ENCODE measurements at regions not wholly inside any gene's neighbourhood (a gene's known extent, or its start where the extent isn't known, plus 50 kb on each side); places are given as distances from the start of the nearest gene placed in this dataset.

DNA sequence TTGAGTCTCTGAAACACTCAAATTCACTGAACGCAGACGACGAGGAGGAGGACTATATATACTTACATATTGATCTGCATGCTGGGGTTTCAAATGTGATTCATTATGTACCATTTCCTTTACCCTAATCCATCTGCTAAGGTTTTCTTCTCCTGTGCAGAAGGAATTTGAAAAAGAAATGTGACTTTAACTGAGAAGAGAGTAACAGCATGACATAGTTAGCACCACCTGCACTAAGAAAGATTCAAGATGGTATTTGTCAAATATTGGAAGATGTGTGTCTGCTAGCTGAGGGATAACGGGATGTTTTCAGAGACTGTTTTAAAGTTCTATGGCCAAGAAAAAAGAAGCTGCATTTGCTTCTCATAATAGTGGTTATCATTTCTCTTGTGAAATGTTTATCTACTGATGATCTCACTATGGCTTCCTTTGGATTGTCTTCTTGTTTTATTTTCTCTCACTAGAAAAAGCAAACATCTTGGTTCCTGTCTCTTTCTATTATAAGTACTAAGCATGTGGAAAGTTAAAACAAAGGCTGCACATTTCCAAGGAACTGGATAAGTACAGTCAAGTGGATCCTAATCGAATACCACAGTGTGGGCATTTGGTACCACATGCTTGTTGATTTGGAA, 89.8 kb upstream of the TLE4 start:
- H4K20me1 ChIP-seq (ENCODE audit: control insufficient read depth, extremely low read depth, insufficient read depth, low read length), result no peaks in the 10 kb centered on the region
- no peaks in the 10 kb centered on the region for H3K9me3 ChIP-seq (ENCODE audit: control insufficient read depth, insufficient read depth, low read depth, low read length)
- DNase-seq (ENCODE audit: low read depth in 2 of 2), result no peak
- H2AFZ ChIP-seq (ENCODE audit: low read length), result no peak overlapping the region
- no peaks in the 10 kb centered on the region for H3K36me3 ChIP-seq (ENCODE audit: control insufficient read depth, insufficient read depth, low read length)
- no peaks in the 10 kb centered on the region for H3K79me2 ChIP-seq (ENCODE audit: control insufficient read depth, insufficient read depth, low read length)
- no peak overlapping the region for H3K9ac ChIP-seq (ENCODE audit: insufficient read depth, low read length)
- H3K4me1 ChIP-seq (ENCODE audit: control insufficient read depth, extremely low read depth, insufficient read depth, low read length), result no peaks in the 10 kb centered on the region
- no peak overlapping the region for H3K27ac ChIP-seq (ENCODE audit: insufficient read depth, low read length)
- TF ChIP-seq EZH2 (IDR thresholded peaks at IDR 0.05; ENCODE audit: low read length, missing control alignments), result no peak
- TF ChIP-seq, protein P1, sequence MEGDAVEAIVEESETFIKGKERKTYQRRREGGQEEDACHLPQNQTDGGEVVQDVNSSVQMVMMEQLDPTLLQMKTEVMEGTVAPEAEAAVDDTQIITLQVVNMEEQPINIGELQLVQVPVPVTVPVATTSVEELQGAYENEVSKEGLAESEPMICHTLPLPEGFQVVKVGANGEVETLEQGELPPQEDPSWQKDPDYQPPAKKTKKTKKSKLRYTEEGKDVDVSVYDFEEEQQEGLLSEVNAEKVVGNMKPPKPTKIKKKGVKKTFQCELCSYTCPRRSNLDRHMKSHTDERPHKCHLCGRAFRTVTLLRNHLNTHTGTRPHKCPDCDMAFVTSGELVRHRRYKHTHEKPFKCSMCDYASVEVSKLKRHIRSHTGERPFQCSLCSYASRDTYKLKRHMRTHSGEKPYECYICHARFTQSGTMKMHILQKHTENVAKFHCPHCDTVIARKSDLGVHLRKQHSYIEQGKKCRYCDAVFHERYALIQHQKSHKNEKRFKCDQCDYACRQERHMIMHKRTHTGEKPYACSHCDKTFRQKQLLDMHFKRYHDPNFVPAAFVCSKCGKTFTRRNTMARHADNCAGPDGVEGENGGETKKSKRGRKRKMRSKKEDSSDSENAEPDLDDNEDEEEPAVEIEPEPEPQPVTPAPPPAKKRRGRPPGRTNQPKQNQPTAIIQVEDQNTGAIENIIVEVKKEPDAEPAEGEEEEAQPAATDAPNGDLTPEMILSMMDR (conservative IDR thresholded peaks at IDR 0.05 in 1 of 2, IDR thresholded peaks at IDR 0.05 in 1 of 2; ENCODE audit: low read depth in 1 of 2, low read length in 2 of 2), result no peak
- H3K4me2 ChIP-seq (ENCODE audit: extremely low read depth, insufficient read depth, low read length), result no peak overlapping the region
- no peak overlapping the region for H3K4me3 ChIP-seq (replicated peaks in 1 of 4; ENCODE audit: control extremely low read depth in 1 of 4, insufficient read depth in 1 of 4, low read depth in 3 of 4, low read length in 4 of 4)
- H3K27me3 ChIP-seq (ENCODE audit: control insufficient read depth, insufficient read depth, low read length), result no peaks in the 10 kb centered on the region

DNA sequence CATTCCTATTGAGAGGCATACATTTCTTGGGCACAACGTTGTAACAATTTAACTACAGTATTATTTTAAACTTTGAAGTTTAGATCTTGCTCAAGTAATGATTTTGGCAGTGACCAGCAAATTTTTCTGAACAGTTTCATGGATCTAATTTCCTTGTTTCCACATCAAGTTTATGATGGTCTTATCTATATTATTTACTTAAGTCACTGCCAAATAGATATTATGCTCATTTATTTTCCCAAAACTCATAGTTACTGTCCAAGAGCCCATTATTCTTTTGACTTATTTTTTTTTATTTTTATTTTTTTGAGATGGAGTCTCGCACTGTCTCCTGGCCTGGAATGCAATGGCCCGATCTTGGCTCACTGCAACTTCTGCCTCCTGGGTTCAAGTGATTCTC, 86.5 kb upstream of the TLE4 start:
- Histone ChIP-seq H3K27me3 (ENCODE audit: control insufficient read depth, insufficient read depth, low read length) (no peaks in the 10 kb centered on the region), H3K4me3 (replicated peaks in 1 of 4; ENCODE audit: control extremely low read depth in 1 of 4, insufficient read depth in 1 of 4, low read depth in 3 of 4, low read length in 4 of 4) (no peak overlapping the region), H3K9me3 (ENCODE audit: control insufficient read depth, insufficient read depth, low read depth, low read length) (no peaks in the 10 kb centered on the region), H3K4me2 (ENCODE audit: extremely low read depth, insufficient read depth, low read length) (no peak overlapping the region), H3K9ac (ENCODE audit: insufficient read depth, low read length) (no peak overlapping the region), H3K36me3 (ENCODE audit: control insufficient read depth, insufficient read depth, low read length) (no peaks in the 10 kb centered on the region), H3K79me2 (ENCODE audit: control insufficient read depth, insufficient read depth, low read length) (no peaks in the 10 kb centered on the region), H3K4me1 (ENCODE audit: control insufficient read depth, extremely low read depth, insufficient read depth, low read length) (no peaks in the 10 kb centered on the region), H2AFZ (ENCODE audit: low read length) (no peak overlapping the region), H3K27ac (ENCODE audit: insufficient read depth, low read length) (no peak overlapping the region), H4K20me1 (ENCODE audit: control insufficient read depth, extremely low read depth, insufficient read depth, low read length) (no peaks in the 10 kb centered on the region)
- DNase-seq (ENCODE audit: low read depth in 2 of 2), result no peak
- TF ChIP-seq EZH2 (IDR thresholded peaks at IDR 0.05; ENCODE audit: low read length, missing control alignments), result no peak
- TF ChIP-seq, protein P1 (conservative IDR thresholded peaks at IDR 0.05 in 1 of 2, IDR thresholded peaks at IDR 0.05 in 1 of 2; ENCODE audit: low read depth in 1 of 2, low read length in 2 of 2), result no peak

DNA sequence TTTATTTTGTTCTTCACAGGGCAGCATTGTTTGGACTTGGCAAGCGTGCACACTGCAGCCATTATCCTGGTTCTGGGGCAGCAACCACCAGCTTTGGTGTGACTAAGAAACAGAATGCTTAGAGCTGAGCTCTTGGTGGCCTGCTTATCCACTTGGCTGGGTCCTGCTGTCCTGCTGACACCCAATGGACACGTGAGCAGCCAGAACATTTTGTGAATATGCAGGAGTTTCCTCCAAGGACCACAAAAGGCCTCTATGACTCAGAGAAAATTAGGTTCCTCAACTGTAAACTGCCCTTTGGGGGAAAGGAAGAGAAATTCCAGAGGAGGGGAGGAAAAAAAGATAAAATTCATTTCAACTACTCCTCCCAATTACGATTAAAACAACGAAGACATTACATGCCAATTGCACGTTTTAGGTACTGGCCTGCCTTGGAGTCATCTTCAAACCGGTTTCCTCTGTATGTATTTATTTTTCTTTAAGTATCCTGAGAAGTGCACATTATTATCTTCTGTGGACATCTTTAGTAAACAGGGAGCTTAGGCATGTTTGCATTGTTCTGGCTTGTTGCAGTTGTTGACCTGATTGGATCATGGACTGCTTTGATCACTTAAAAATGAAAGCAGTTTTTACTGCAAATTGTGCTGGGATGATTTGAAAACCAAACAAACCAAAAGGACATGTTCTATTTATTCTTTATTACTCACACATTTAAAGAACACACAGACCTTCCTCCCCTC, 82.3 kb upstream of the TLE4 start:
- H3K36me3 ChIP-seq (ENCODE audit: control insufficient read depth, insufficient read depth, low read length), result no peaks in the 10 kb centered on the region
- TF ChIP-seq, protein P1 (conservative IDR thresholded peaks at IDR 0.05 in 1 of 2, IDR thresholded peaks at IDR 0.05 in 1 of 2; ENCODE audit: low read depth in 1 of 2, low read length in 2 of 2), result no peak
- no peak for TF ChIP-seq EZH2 (IDR thresholded peaks at IDR 0.05; ENCODE audit: low read length, missing control alignments)
- H3K79me2 ChIP-seq (ENCODE audit: control insufficient read depth, insufficient read depth, low read length), result no peaks in the 10 kb centered on the region
- DNase-seq (ENCODE audit: low read depth in 2 of 2), result peak; percentile 35 to 87
- no peaks in the 10 kb centered on the region for H3K27me3 ChIP-seq (ENCODE audit: control insufficient read depth, insufficient read depth, low read length)
- no peaks in the 10 kb centered on the region for H3K4me1 ChIP-seq (ENCODE audit: control insufficient read depth, extremely low read depth, insufficient read depth, low read length)
- H3K27ac ChIP-seq (ENCODE audit: insufficient read depth, low read length), result no peak overlapping the region
- peak overlapping the region; percentile 10 for H2AFZ ChIP-seq (ENCODE audit: low read length)
- no peak overlapping the region for H3K4me3 ChIP-seq (replicated peaks in 1 of 4; ENCODE audit: control extremely low read depth in 1 of 4, insufficient read depth in 1 of 4, low read depth in 3 of 4, low read length in 4 of 4)
- H3K9ac ChIP-seq (ENCODE audit: insufficient read depth, low read length), result no peak overlapping the region
- no peaks in the 10 kb centered on the region for H4K20me1 ChIP-seq (ENCODE audit: control insufficient read depth, extremely low read depth, insufficient read depth, low read length)
- peak overlapping the region; percentile 40 for H3K4me2 ChIP-seq (ENCODE audit: extremely low read depth, insufficient read depth, low read length)
- H3K9me3 ChIP-seq (ENCODE audit: control insufficient read depth, insufficient read depth, low read depth, low read length), result no peaks in the 10 kb centered on the region
